ENCODE measurements at regions not wholly inside any gene's neighbourhood (a gene's known extent, or its start where the extent isn't known, plus 50 kb on each side); places are given as distances from the start of the nearest gene placed in this dataset.

GRCh38 chr3:154753101-154753500, 323.1 kb upstream of the GPR149 start:
- ChIA-PET CTCF (no interaction called here), POLR2A (no interaction called here)
- Histone ChIP-seq H3K4me1 (no peaks in the 10 kb centered on the region), H3K27ac (no peak overlapping the region), H3K9me3 (no peaks in the 10 kb centered on the region), H3K4me2 (no peak overlapping the region), H3K4me3 (no peak overlapping the region)
- ATAC-seq (no peak), FAIRE-seq (no peak), DNase-seq (ENCODE audit: low read depth in 1 of 2, low spot score in 1 of 2) (no peak)
- 0% methylated on average over 1 of the region's 1 CpG for WGBS (ENCODE audit: missing lambda C conversion rate)
- TF ChIP-seq, protein P1, sequence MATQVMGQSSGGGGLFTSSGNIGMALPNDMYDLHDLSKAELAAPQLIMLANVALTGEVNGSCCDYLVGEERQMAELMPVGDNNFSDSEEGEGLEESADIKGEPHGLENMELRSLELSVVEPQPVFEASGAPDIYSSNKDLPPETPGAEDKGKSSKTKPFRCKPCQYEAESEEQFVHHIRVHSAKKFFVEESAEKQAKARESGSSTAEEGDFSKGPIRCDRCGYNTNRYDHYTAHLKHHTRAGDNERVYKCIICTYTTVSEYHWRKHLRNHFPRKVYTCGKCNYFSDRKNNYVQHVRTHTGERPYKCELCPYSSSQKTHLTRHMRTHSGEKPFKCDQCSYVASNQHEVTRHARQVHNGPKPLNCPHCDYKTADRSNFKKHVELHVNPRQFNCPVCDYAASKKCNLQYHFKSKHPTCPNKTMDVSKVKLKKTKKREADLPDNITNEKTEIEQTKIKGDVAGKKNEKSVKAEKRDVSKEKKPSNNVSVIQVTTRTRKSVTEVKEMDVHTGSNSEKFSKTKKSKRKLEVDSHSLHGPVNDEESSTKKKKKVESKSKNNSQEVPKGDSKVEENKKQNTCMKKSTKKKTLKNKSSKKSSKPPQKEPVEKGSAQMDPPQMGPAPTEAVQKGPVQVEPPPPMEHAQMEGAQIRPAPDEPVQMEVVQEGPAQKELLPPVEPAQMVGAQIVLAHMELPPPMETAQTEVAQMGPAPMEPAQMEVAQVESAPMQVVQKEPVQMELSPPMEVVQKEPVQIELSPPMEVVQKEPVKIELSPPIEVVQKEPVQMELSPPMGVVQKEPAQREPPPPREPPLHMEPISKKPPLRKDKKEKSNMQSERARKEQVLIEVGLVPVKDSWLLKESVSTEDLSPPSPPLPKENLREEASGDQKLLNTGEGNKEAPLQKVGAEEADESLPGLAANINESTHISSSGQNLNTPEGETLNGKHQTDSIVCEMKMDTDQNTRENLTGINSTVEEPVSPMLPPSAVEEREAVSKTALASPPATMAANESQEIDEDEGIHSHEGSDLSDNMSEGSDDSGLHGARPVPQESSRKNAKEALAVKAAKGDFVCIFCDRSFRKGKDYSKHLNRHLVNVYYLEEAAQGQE (IDR thresholded peaks at IDR 0.05), result no peak
- TF ChIP-seq HDAC2 (IDR thresholded peaks at IDR 0.05) (no peak), RFX5 (IDR thresholded peaks at IDR 0.05) (no peak), BHLHE40 (IDR thresholded peaks at IDR 0.05; ENCODE audit: low read depth, low read length) (no peak), NPAS2 (CRISPR knock-in tag; IDR thresholded peaks at IDR 0.05; ENCODE audit: borderline replicate concordance) (no peak), FOSB (CRISPR knock-in tag; IDR thresholded peaks at IDR 0.05) (no peak), CBX2 (IDR thresholded peaks at IDR 0.05; ENCODE audit: borderline replicate concordance, low read depth) (no peak), HOXB13 (CRISPR knock-in tag; IDR thresholded peaks at IDR 0.05; ENCODE audit: low read depth) (no peak), ZFP36 (IDR thresholded peaks at IDR 0.05; ENCODE audit: borderline replicate concordance, partially characterized antibody) (no peak), RCOR1 (IDR thresholded peaks at IDR 0.05; ENCODE audit: low read depth, low read length) (no peak), ESRRA (IDR thresholded peaks at IDR 0.05; ENCODE audit: borderline replicate concordance, low read length) (no peak), TP53 (CRISPR knock-in tag; IDR thresholded peaks at IDR 0.05) (no peak), SREBF2 (IDR thresholded peaks at IDR 0.05) (no peak)
- TF ChIP-seq, protein P2, sequence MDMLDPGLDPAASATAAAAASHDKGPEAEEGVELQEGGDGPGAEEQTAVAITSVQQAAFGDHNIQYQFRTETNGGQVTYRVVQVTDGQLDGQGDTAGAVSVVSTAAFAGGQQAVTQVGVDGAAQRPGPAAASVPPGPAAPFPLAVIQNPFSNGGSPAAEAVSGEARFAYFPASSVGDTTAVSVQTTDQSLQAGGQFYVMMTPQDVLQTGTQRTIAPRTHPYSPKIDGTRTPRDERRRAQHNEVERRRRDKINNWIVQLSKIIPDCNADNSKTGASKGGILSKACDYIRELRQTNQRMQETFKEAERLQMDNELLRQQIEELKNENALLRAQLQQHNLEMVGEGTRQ (IDR thresholded peaks at IDR 0.05), result no peak
- TF ChIP-seq, protein P3, sequence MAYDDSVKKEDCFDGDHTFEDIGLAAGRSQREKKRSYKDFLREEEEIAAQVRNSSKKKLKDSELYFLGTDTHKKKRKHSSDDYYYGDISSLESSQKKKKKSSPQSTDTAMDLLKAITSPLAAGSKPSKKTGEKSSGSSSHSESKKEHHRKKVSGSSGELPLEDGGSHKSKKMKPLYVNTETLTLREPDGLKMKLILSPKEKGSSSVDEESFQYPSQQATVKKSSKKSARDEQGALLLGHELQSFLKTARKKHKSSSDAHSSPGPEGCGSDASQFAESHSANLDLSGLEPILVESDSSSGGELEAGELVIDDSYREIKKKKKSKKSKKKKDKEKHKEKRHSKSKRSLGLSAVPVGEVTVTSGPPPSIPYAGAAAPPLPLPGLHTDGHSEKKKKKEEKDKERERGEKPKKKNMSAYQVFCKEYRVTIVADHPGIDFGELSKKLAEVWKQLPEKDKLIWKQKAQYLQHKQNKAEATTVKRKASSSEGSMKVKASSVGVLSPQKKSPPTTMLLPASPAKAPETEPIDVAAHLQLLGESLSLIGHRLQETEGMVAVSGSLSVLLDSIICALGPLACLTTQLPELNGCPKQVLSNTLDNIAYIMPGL (CRISPR knock-in tag; IDR thresholded peaks at IDR 0.05; ENCODE audit: borderline replicate concordance), result no peak
- TF ChIP-seq, protein P4, sequence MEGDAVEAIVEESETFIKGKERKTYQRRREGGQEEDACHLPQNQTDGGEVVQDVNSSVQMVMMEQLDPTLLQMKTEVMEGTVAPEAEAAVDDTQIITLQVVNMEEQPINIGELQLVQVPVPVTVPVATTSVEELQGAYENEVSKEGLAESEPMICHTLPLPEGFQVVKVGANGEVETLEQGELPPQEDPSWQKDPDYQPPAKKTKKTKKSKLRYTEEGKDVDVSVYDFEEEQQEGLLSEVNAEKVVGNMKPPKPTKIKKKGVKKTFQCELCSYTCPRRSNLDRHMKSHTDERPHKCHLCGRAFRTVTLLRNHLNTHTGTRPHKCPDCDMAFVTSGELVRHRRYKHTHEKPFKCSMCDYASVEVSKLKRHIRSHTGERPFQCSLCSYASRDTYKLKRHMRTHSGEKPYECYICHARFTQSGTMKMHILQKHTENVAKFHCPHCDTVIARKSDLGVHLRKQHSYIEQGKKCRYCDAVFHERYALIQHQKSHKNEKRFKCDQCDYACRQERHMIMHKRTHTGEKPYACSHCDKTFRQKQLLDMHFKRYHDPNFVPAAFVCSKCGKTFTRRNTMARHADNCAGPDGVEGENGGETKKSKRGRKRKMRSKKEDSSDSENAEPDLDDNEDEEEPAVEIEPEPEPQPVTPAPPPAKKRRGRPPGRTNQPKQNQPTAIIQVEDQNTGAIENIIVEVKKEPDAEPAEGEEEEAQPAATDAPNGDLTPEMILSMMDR (IDR thresholded peaks at IDR 0.05), result no peak

DNA sequence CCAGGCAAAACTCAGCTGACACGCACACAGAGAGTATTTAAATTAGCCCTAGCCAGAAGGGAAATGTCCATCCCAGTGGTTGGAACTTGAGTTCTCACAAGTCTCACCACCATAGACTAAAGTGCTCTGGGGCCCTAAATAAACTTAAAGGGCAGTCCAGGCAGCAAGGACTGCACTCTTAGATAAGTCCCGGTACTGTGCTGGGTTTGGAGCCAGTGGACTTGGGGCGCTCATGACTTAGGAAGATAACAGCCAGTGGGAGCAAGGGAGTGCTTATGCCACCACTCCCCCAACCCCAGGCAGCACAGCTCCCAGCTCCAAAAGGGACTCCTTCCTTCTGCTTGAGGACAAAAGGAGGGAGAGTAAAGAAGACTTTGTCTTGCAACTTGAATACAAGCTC, 319.5 kb upstream of the GPR149 start:
- no peak for ATAC-seq
- Histone ChIP-seq H3K4me1 (no peaks in the 10 kb centered on the region), H3K4me3 (no peak overlapping the region), H3K27ac (no peak overlapping the region), H3K4me2 (no peak overlapping the region), H3K9me3 (no peaks in the 10 kb centered on the region)
- ChIA-PET CTCF (no interaction called here), POLR2A (no interaction called here)
- 10% methylated on average over 3 of the region's 3 CpGs for WGBS (ENCODE audit: missing lambda C conversion rate)
- no peak for DNase-seq (ENCODE audit: low read depth in 1 of 2, low spot score in 1 of 2)
- FAIRE-seq, result no peak
- TF ChIP-seq EHMT2 (IDR thresholded peaks at IDR 0.05; ENCODE audit: low read depth), result no peak
- TF ChIP-seq MAX (IDR thresholded peaks at IDR 0.05), result no peak
- TF ChIP-seq CHD2 (IDR thresholded peaks at IDR 0.05; ENCODE audit: low read length, partially characterized antibody), result no peak
- no peak for TF ChIP-seq RARB (CRISPR knock-in tag; IDR thresholded peaks at IDR 0.05)
- no peak for TF ChIP-seq KDM5A (IDR thresholded peaks at IDR 0.05)
- TF ChIP-seq, protein P5, sequence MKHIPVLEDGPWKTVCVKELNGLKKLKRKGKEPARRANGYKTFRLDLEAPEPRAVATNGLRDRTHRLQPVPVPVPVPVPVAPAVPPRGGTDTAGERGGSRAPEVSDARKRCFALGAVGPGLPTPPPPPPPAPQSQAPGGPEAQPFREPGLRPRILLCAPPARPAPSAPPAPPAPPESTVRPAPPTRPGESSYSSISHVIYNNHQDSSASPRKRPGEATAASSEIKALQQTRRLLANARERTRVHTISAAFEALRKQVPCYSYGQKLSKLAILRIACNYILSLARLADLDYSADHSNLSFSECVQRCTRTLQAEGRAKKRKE (CRISPR knock-in tag; IDR thresholded peaks at IDR 0.05; ENCODE audit: low read depth), result no peak
- TF ChIP-seq CBX8 (IDR thresholded peaks at IDR 0.05), result no peak
- no peak for TF ChIP-seq KDM1A (IDR thresholded peaks at IDR 0.05; ENCODE audit: low read depth)
- no peak for TF ChIP-seq CBX2 (IDR thresholded peaks at IDR 0.05; ENCODE audit: borderline replicate concordance, low read depth)
- TF ChIP-seq, protein P3 (CRISPR knock-in tag; IDR thresholded peaks at IDR 0.05; ENCODE audit: borderline replicate concordance), result no peak
- TF ChIP-seq ZFP36 (IDR thresholded peaks at IDR 0.05; ENCODE audit: borderline replicate concordance, partially characterized antibody), result no peak
- TF ChIP-seq ZNF302 (CRISPR knock-in tag; IDR thresholded peaks at IDR 0.05), result no peak
- TF ChIP-seq, protein P6, sequence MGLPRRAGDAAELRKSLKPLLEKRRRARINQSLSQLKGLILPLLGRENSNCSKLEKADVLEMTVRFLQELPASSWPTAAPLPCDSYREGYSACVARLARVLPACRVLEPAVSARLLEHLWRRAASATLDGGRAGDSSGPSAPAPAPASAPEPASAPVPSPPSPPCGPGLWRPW (IDR thresholded peaks at IDR 0.05), result no peak
- TF ChIP-seq FOSL2 (IDR thresholded peaks at IDR 0.05), result no peak
- no peak for TF ChIP-seq FOSL2 (CRISPR knock-in tag; IDR thresholded peaks at IDR 0.05)

Data from A549 (cell line).